ENCODE measurements at regions not wholly inside any gene's neighbourhood (a gene's known extent, or its start where the extent isn't known, plus 50 kb on each side); places are given as distances from the start of the nearest gene placed in this dataset.

- Histone ChIP-seq H3K4me1 (ENCODE audit: control insufficient read depth, insufficient read depth, low read length) (no peaks in the 10 kb centered on the region), H3K36me3 (ENCODE audit: control insufficient read depth, insufficient read depth, low read length) (no peaks in the 10 kb centered on the region), H3K4me3 (ENCODE audit: low read depth in 2 of 2, low read length in 2 of 2) (no peak overlapping the region), H3K27me3 (ENCODE audit: control insufficient read depth, insufficient read depth, low read length) (no peaks in the 10 kb centered on the region), H3K27ac (ENCODE audit: low read length) (no peak overlapping the region), H3K9me3 (ENCODE audit: control insufficient read depth, insufficient read depth, low read depth, low read length) (no peaks in the 10 kb centered on the region)
- DNase-seq (ENCODE audit: low read depth, low spot score) (no peak), ATAC-seq (no peak)
- in situ Hi-C loops (cut with HindIII; ENCODE audit: low pct_unique_long_range_greater_than_20kb, low sequenced_read_pairs), result no loop called here
- CTCF ChIA-PET, result no interaction called here
- intact Hi-C loops (cut with micrococcal nuclease; ENCODE audit: unreplicated experiment), result no loop called here
- no TSS peak for BruUV-seq (replicated peaks)
- TF ChIP-seq REST (IDR thresholded peaks at IDR 0.05; ENCODE audit: insufficient read depth in 1 of 2, low read depth in 2 of 2, low read length in 1 of 2) (no peak), CTCF (IDR thresholded peaks at IDR 0.05) (no peak), POLR2AphosphoS5 (IDR thresholded peaks at IDR 0.05; ENCODE audit: low read depth, low read length) (no peak), TCF7L2 (IDR thresholded peaks at IDR 0.05; ENCODE audit: low read depth, low read length) (no peak), SIN3A (IDR thresholded peaks at IDR 0.05; ENCODE audit: borderline replicate concordance, insufficient read depth, low read depth, low read length) (no peak)
- POLR2A ChIA-PET, result no interaction called here
Measured at GRCh38 chr17:68780596-68780995, 174.6 kb downstream of the ABCA8 start.

GRCh38 chr17:68778726-68779125 is 176.5 kb downstream of the ABCA8 start:
- ChIA-PET POLR2A (no interaction called here), CTCF (interaction anchor here (1.1 kb wide), 1 partner anchor 205 kb away, joined by 3 read pairs; no protein-coding TSS in a partner anchor)
- Histone ChIP-seq H3K27me3 (ENCODE audit: control insufficient read depth, insufficient read depth, low read length) (no peaks in the 10 kb centered on the region), H3K4me1 (ENCODE audit: control insufficient read depth, insufficient read depth, low read length) (no peaks in the 10 kb centered on the region), H3K4me3 (ENCODE audit: low read depth in 2 of 2, low read length in 2 of 2) (no peak overlapping the region), H3K27ac (ENCODE audit: low read length) (no peak overlapping the region), H3K9me3 (ENCODE audit: control insufficient read depth, insufficient read depth, low read depth, low read length) (no peaks in the 10 kb centered on the region), H3K36me3 (ENCODE audit: control insufficient read depth, insufficient read depth, low read length) (no peaks in the 10 kb centered on the region)
- no peak for TF ChIP-seq CTCF (IDR thresholded peaks at IDR 0.05)
- TF ChIP-seq TCF7L2 (IDR thresholded peaks at IDR 0.05; ENCODE audit: low read depth, low read length), result no peak
- TF ChIP-seq POLR2AphosphoS5 (IDR thresholded peaks at IDR 0.05; ENCODE audit: low read depth, low read length), result no peak
- TF ChIP-seq SIN3A (IDR thresholded peaks at IDR 0.05; ENCODE audit: borderline replicate concordance, insufficient read depth, low read depth, low read length), result no peak
- TF ChIP-seq REST (IDR thresholded peaks at IDR 0.05; ENCODE audit: insufficient read depth in 1 of 2, low read depth in 2 of 2, low read length in 1 of 2), result no peak
- ATAC-seq, result no peak
- in situ Hi-C loops (cut with HindIII; ENCODE audit: low pct_unique_long_range_greater_than_20kb, low sequenced_read_pairs), result no loop called here
- DNase-seq (ENCODE audit: low read depth, low spot score), result no peak
- BruUV-seq (replicated peaks), result no TSS peak
- intact Hi-C loops (cut with micrococcal nuclease; ENCODE audit: unreplicated experiment), result loop anchor here (5.0 kb wide), 1 partner anchor 129 kb away; no protein-coding TSS in a partner anchor
